ENCODE measurements at regions not wholly inside any gene's neighbourhood (a gene's known extent, or its start where the extent isn't known, plus 50 kb on each side); places are given as distances from the start of the nearest gene placed in this dataset.
A peak's percentile ranks its signal among the peaks of the same experiment; 100 is the strongest.
"Not testable (repeated sequence)": the region's sequence is repeated elsewhere in the genome, so short reads cannot be mapped to it uniquely, and the experiment has no call there.

- DNase-seq: no peak
Measured at GRCh38 chr9:2243666-2244555, 228.8 kb downstream of the SMARCA2 start.

GRCh38 chr9:2247340-2247739 is 232.2 kb downstream of the SMARCA2 start:
- DNase-seq: no peak

DNA sequence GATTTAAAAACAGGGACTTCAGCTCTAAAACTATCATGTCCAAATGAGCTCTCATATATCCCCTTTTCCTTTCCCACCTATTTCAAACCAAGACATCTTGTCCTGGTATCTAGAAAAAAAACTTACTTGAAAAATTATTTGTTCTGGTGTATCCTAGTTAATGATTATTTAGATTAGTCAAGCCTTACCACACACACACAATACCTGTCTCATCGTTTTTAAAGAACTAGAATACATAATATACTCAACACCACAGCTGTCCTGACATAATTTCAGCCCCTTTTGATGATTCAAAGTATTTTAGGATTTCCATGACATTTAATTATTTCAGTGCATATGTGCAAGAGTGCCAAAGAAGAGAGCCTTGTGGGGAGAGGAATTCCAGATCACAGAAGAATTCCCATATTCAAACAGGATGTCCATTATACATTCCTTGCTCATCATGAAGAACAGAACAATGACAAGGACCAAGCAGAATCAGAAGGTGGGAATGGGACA is 233.7 kb downstream of the SMARCA2 start:
- DNase-seq: no peak

- DNase-seq: no peak
Measured at GRCh38 chr9:2253636-2254580, 238.8 kb downstream of the SMARCA2 start.

DNA sequence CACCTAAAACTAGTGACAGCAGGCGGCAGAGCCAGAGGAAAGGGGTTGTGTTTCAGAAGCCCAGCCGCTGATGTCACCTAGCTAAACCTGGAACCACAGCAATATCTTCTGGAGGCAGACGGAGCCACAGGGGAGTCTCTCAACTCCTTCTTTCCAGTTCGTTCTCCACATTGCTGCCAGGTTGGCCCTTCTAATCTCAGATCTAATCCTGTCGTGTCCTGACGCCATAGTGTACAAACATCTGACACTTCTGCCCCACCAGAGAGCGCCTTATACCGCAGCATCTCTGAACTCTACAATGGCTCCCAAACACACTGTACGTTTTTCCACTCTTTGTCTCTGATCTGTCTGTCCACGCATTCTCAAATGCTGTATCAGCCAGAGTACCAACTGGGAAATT is 240.0 kb downstream of the SMARCA2 start:
- no peak for DNase-seq

DNA sequence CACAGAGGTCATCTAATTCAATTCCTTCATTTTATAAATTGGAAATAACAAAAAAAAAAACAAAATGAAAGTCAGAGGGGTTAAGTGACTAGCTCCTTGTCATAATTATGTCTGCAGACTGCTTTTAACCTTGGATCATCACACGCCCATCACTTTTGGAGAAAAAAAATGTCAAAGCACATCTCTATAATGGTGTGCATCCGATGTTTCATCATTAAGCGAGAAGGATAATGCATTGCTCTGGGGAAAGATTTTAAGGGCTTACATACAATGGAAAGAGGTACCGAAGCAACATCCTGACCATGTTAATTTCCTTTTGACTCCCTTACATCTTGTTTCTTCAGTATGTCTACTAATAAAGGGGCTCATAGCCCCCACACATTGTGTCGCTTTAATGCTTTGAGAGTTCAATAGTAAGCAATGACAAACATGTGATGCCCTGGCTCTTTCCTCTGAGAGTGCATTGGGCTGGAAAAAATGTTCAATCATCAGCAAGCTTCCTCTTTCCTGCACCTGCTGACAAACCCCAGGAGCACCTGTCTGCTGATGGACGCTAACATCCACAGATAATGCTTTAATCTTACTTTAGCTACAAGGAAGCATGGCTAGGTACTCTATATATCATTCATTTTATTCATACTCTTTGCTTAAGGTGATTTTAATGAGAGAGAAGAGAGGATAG is 242.2 kb downstream of the SMARCA2 start:
- DNase-seq: no peak

- DNase-seq: peak; percentile 31
Measured at GRCh38 chr9:2260417-2261306, 245.5 kb downstream of the SMARCA2 start.

- DNase-seq: no peak
Measured at GRCh38 chr9:2261421-2262103, 246.4 kb downstream of the SMARCA2 start.

DNA sequence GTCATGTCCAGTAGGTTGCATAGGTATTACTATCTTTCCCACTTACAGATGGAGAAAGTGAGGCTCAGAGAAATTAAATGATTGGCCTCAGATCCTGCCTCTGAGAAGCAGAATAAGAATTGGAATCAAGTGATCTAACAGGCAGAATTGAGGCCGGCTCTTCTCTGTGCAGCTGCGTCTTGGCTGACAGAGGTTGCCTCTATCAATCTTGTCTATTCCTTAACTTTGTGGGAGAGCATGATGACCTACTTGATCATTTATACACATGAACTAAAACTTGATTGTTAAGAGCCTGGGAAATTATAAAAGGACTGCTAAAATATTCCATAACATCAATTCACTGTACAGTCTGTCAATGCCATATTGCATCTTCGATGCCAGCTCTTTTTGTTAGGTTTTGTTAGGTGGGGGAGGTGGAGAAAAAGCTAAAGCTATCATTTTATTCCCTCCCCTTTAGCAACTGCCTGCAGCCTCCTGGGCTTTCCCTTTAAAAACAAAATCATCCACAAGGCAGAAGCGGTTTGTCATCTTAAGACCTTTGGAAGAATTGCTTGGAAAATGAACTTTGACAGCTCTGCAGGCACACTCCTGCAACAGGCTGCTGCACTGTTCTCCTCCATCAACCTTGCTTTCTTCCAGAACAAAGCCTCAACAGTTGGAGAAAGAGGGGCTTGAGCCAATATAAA is 247.4 kb downstream of the SMARCA2 start:
- DNase-seq: no peak

DNA sequence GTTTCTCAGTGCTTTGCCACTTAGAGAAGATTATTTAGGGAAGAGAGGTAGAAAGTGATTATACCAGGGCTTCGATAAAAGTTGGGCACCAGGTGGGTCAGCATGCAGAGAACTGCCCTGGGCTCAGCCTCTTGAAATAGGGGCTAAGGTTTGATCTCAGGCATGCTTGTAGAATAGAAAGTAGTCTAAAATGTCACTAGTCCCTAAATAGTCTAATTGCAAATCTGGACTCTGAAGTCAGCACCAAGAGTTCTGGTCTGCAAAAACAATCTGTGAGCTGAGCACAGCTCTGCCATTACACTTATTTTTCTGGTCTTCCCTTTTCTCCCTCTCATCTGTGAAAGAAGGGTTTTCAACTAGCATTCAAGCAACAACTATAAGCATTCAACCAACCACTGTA is 248.0 kb downstream of the SMARCA2 start:
- no peak for DNase-seq

DNA sequence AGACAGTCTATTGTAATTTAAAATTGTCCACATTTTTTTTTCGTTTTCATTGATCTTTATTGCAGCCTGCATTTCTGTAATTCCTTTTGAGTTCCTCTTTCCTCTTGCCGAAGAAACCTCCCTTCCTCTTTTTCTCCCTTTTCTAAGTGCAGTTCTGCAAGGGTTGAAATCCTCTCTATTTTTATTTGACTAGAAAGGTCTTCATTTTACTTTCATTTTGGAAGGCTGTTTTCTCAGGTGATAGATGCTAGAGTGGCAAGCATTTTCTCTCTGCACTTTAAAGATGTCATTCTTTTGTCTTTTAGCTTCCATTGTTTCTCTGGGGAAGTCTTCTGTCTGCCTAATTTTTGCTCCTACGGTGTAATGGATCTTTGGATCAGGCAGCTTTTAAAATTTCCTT is 248.5 kb downstream of the SMARCA2 start:
- DNase-seq: no peak

- no peak for DNase-seq
Measured at GRCh38 chr9:2264081-2264480, 248.9 kb downstream of the SMARCA2 start.

DNA sequence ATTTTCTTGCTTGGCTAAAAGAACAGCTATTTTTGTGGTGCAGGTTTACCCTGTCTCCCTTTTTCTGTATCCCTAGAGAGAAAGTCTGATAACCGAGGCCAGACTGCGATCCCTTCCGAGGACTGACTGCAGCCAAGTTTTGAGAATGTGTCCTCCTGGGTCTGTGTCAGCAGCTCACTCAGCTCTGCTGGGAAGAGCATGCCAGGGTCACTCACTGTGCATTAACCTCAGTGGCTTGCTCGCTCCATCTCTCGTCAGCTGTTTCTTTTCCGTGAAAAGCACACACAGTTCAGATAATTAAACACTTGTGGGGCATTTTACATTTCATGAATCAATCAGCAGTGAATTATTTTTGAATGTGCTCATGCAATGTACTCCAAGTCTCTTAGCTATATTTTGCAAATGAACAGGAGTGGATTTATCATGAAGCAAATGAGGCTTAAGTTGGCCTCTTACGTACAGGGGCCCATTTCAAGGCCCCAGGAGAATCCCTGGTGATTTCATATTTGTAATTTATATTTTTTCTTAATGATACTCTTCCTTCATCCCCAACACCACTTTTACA is 252.1 kb downstream of the SMARCA2 start:
- DNase-seq: no peak

- no peak for DNase-seq
Measured at GRCh38 chr9:2269778-2270177, 254.6 kb downstream of the SMARCA2 start.

GRCh38 chr9:2270565-2270964 is 255.4 kb downstream of the SMARCA2 start:
- no peak for DNase-seq

DNA sequence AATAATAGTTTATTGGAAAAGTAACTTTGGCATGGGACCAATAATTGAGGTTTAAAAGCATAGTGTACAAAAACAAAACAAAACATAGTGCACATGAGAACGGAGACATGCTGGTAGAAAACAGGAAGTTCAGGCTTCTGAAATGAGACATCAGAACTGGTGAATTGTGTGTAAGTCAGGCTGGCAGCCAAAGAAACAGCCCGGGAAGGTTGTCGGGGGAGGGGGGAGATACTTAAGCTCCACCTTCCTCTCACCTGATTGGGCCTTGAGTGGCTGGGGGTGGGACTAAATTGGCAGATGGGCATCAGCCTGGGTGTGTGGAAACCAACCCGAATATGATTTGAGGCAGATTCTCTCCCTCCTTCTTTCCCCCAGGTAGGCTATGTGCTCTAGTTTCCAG is 256.3 kb downstream of the SMARCA2 start:
- DNase-seq: no peak

GRCh38 chr9:2274762-2275161 is 259.6 kb downstream of the SMARCA2 start:
- no peak for DNase-seq

- DNase-seq: no peak
Measured at GRCh38 chr9:2276296-2276695, 261.1 kb downstream of the SMARCA2 start.

DNA sequence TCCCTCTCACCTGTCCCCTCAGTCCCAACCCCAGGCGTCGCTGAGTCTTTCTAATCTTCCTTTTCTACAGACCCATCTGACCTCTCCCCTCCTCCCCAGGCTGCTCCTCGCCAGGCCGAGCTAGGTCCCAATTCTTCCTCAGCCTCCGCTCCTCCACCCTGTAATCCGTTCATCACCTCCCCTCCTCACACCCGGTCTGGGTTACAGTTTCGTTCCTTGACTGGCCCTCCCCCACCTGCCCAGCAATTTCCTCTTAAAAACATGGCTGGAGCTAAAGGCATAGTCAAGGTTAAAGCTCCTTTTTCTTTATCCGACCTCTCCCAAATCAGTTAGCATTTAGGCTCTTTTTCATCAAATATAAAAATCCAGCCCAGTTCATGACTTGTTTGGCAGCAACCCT is 262.0 kb downstream of the SMARCA2 start:
- DNase-seq: not testable (repeated sequence)

DNA sequence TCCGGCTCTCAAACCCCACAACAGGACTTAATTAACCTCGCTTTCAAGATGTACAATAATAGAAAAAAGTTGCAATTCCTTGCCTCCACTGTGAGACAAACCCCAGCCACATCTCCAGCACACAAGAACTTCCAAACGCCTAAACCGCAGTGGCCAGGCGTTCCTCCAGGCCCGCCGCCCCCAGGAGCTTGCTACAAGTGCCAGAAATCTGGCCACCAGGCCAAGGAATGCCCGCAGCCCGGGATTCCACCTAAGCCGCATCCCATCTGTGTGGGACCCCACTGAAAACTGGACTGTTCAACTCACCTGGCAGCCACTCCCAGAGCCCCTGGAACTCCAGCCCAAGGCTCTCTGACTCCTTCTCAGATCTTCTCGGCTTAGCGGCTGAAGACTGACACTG is 262.5 kb downstream of the SMARCA2 start:
- DNase-seq: not testable (repeated sequence)
